Endodermal cell (in vitro differentiated cells): ENCODE measurements at regions not wholly inside any gene's neighbourhood (a gene's known extent, or its start where the extent isn't known, plus 50 kb on each side); places are given as distances from the start of the nearest gene placed in this dataset.

Source experiments
- DNase-seq: peaks from one replicate; pipeline ENCODE4 v3.0.0-alpha.2; 2017
- H3K27ac ChIP-seq: 2 replicates; pipeline ENCODE4 v1.5.1; 2013; ENCODE audit warnings: mild to moderate bottlenecking, low read depth, low read length, moderate library complexity
- H3K27me3 ChIP-seq: 2 replicates; pipeline ENCODE4 v1.6.1; 2013; ENCODE audit warnings: mild to moderate bottlenecking, low read length, moderate library complexity; ENCODE audit not compliant: insufficient read depth, control insufficient read depth, poor library complexity, severe bottlenecking
- H3K36me3 ChIP-seq: 2 replicates; pipeline ENCODE4 v1.7.0; 2013; ENCODE audit warnings: mild to moderate bottlenecking, low read length, moderate library complexity; ENCODE audit not compliant: control insufficient read depth, insufficient read depth
- H3K4me1 ChIP-seq: one replicate; pipeline ENCODE4 v1.7.0; 2013; ENCODE audit warnings: low read length; ENCODE audit not compliant: control insufficient read depth, insufficient read depth
- H3K4me3 ChIP-seq: 2 replicates; pipeline ENCODE4 v1.5.1; 2013; ENCODE audit warnings: mild to moderate bottlenecking, low read length, moderate library complexity
- H3K9ac ChIP-seq: 2 replicates; pipeline ENCODE4 v1.6.1; 2013; ENCODE audit warnings: mild to moderate bottlenecking, low read length, moderate library complexity; ENCODE audit not compliant: poor library complexity, severe bottlenecking; ENCODE audit errors: extremely low read depth
- H3K9me3 ChIP-seq: 2 replicates; pipeline ENCODE4 v1.6.1; 2013; ENCODE audit warnings: mild to moderate bottlenecking, low read length, moderate library complexity; ENCODE audit not compliant: control insufficient read depth
- H3K27ac Mint-ChIP-seq: 2 replicates; pipeline ENCODE4 v1.8.0; 2020; ENCODE audit warnings: mixed read lengths
- H3K27me3 Mint-ChIP-seq: 2 replicates; pipeline ENCODE4 v1.8.0; 2021; ENCODE audit warnings: mild to moderate bottlenecking, mixed read lengths; ENCODE audit not compliant: insufficient read depth
- H3K36me3 Mint-ChIP-seq: 2 replicates; pipeline ENCODE4 v1.8.0; 2020; ENCODE audit warnings: low read depth, mixed read lengths
- H3K4me1 Mint-ChIP-seq: 2 replicates; pipeline ENCODE4 v1.8.0; 2020; ENCODE audit warnings: mixed read lengths
- H3K4me3 Mint-ChIP-seq: 2 replicates; pipeline ENCODE4 v1.8.0; 2020; ENCODE audit warnings: mild to moderate bottlenecking, moderate library complexity, mixed read lengths
- H3K9me3 Mint-ChIP-seq: 2 replicates; pipeline ENCODE4 v1.8.0; 2020; ENCODE audit warnings: mild to moderate bottlenecking, mixed read lengths
- WGBS, 2 experiments: methylation state at CpG; one replicate each; pipeline versions ENCODE4 v1.1.5 to v1.1.7; 2013; ENCODE audit warnings: missing lambda C conversion rate in 2 of 2, mixed read lengths in 1 of 2; ENCODE audit not compliant: insufficient coverage in 1 of 2, insufficient read length in 1 of 2; 5-methylcytosine and 5-hydroxymethylcytosine counted together
- TF ChIP-seq, protein P1 (sequence below): fragments of 200-600 bp; sonication (generic); conservative IDR thresholded peaks from 2 replicates; pipeline ENCODE4 v1.5.0; 2021; ENCODE audit warnings: antibody characterized with exemption, mild to moderate bottlenecking

DNA sequence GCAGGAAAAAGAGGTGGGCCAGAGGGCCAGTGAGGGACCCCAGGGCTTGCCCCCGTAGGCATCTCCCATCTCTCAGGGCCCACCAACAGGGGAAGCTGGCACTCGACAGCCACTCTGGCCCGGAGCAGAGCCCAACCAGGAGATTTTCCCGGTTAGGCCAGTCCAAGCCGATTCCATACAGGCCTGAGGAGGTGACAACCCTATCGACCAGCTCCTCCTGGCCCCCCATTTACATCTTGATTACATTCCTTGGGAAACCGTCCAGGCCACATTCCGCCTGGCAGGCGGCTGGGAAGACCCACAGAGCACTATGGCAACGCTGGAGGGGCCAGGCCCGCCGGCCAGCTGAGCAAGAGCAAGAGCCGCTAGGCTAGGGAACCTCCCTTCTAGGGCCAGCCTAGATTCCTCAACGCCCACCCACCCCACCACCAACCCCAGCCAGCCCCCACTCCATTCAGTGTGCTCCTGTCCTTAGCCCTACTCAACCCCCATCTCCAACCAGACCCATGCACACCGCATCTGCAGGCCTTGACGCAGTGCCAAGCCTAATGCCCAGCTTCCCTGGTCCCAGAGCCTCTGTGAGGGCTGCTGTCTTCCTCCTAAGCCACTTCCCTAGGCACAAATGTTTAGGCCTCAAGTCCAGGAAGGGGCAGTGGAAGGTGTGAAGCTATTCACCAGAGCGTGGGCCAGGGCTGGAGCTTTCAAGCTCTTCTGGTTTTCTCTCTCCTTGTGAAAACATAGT is 161.2 kb downstream of the EFNB1 start:
- WGBS, 2 experiments, result 47 to 56% methylated on average over 4 to 15 of the region's 17 CpGs
- Histone ChIP-seq H3K4me3 (no peak overlapping the region), H3K36me3 (no peaks in the 10 kb centered on the region), H3K4me1 (no peaks in the 10 kb centered on the region), H3K27ac (peak overlapping the region; percentile 60), H3K9me3 (no peaks in the 10 kb centered on the region), H3K9ac (no peak overlapping the region), H3K27me3 (no peaks in the 10 kb centered on the region)
- no peaks in the 10 kb centered on the region for H3K36me3 Mint-ChIP-seq
- peaks cover 10% of the 10 kb centered on the region for H3K4me1 Mint-ChIP-seq
- DNase-seq, result peak; percentile 88
- no peaks in the 10 kb centered on the region for H3K27me3 Mint-ChIP-seq
- peaks cover 51% of the 10 kb centered on the region for H3K9me3 Mint-ChIP-seq
- TF ChIP-seq, protein P1, sequence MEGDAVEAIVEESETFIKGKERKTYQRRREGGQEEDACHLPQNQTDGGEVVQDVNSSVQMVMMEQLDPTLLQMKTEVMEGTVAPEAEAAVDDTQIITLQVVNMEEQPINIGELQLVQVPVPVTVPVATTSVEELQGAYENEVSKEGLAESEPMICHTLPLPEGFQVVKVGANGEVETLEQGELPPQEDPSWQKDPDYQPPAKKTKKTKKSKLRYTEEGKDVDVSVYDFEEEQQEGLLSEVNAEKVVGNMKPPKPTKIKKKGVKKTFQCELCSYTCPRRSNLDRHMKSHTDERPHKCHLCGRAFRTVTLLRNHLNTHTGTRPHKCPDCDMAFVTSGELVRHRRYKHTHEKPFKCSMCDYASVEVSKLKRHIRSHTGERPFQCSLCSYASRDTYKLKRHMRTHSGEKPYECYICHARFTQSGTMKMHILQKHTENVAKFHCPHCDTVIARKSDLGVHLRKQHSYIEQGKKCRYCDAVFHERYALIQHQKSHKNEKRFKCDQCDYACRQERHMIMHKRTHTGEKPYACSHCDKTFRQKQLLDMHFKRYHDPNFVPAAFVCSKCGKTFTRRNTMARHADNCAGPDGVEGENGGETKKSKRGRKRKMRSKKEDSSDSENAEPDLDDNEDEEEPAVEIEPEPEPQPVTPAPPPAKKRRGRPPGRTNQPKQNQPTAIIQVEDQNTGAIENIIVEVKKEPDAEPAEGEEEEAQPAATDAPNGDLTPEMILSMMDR, result no peak
- H3K27ac Mint-ChIP-seq, result no peak overlapping the region
- no peak overlapping the region for H3K4me3 Mint-ChIP-seq

GRCh38 chrX:68989456-68989855 is 160.6 kb downstream of the EFNB1 start:
- DNase-seq, result no peak
- Mint-ChIP-seq H3K36me3 (no peaks in the 10 kb centered on the region), H3K27ac (no peak overlapping the region), H3K27me3 (no peaks in the 10 kb centered on the region), H3K4me3 (no peak overlapping the region), H3K4me1 (peaks cover 11% of the 10 kb centered on the region), H3K9me3 (peaks cover 57% of the 10 kb centered on the region)
- no peaks in the 10 kb centered on the region for H3K27me3 ChIP-seq
- H3K36me3 ChIP-seq, result no peaks in the 10 kb centered on the region
- WGBS, 2 experiments, result 92% methylated on average over 1 of the region's 1 CpG; no CpG with 5 or more reads in 1 of the 2 experiments
- H3K9me3 ChIP-seq, result no peaks in the 10 kb centered on the region
- TF ChIP-seq, protein P1, result no peak
- peak overlapping the region; percentile 60 for H3K27ac ChIP-seq
- H3K4me3 ChIP-seq, result no peak overlapping the region
- no peaks in the 10 kb centered on the region for H3K4me1 ChIP-seq
- H3K9ac ChIP-seq, result no peak overlapping the region

GRCh38 chrX:68988865-68989264 is 160.0 kb downstream of the EFNB1 start:
- 50 to 57% methylated on average over 2 to 5 of the region's 5 CpGs for WGBS, 2 experiments
- no peak overlapping the region for H3K4me3 Mint-ChIP-seq
- Histone ChIP-seq H3K4me3 (no peak overlapping the region), H3K9ac (no peak overlapping the region), H3K4me1 (no peaks in the 10 kb centered on the region), H3K27me3 (no peaks in the 10 kb centered on the region), H3K9me3 (no peaks in the 10 kb centered on the region), H3K36me3 (no peaks in the 10 kb centered on the region), H3K27ac (no peak overlapping the region)
- peaks cover 11% of the 10 kb centered on the region for H3K4me1 Mint-ChIP-seq
- no peak for DNase-seq
- TF ChIP-seq, protein P1, result no peak
- no peak overlapping the region for H3K27ac Mint-ChIP-seq
- peaks cover 61% of the 10 kb centered on the region for H3K9me3 Mint-ChIP-seq
- H3K36me3 Mint-ChIP-seq, result no peaks in the 10 kb centered on the region
- H3K27me3 Mint-ChIP-seq, result no peaks in the 10 kb centered on the region
